WTC11 (cell line): ENCODE measurements at regions not wholly inside any gene's neighbourhood (a gene's known extent, or its start where the extent isn't known, plus 50 kb on each side); places are given as distances from the start of the nearest gene placed in this dataset.

Experiments used
- GRHL2 ChIP-seq: fragments of 250-450 bp; sonication (Bioruptor Pico); IDR thresholded peaks from 2 replicates; pipeline ENCODE4 v1.8.0; 2022; ENCODE audit warnings: mild to moderate bottlenecking, moderate library complexity; ENCODE audit not compliant: insufficient replicate concordance, severe bottlenecking
- NR1H2 ChIP-seq: sonication (generic); formaldehyde crosslinking; IDR thresholded peaks from 2 replicates; pipeline ENCODE4 v1.9.0; 2021; ENCODE audit warnings: mild to moderate bottlenecking, moderate library complexity, missing genetic modification reagents
- SP1 ChIP-seq: sonication (generic); formaldehyde crosslinking; conservative IDR thresholded peaks from 2 replicates; pipeline ENCODE4 v1.8.1; 2022; ENCODE audit warnings: missing genetic modification reagents
- TF ChIP-seq, protein P1 (sequence below): fragments of 200-600 bp; IDR thresholded peaks from 2 replicates; pipeline ENCODE4 v1.8.0; 2022; ENCODE audit warnings: antibody characterized with exemption
- TF ChIP-seq, protein P2 (sequence below): sonication (generic); formaldehyde crosslinking; IDR thresholded peaks from 2 replicates; pipeline ENCODE4 v1.8.0; 2022; ENCODE audit warnings: mild to moderate bottlenecking, missing genetic modification reagents
- TF ChIP-seq, protein P3 (sequence below): sonication (generic); formaldehyde crosslinking; conservative IDR thresholded peaks from 2 replicates; pipeline ENCODE4 v1.8.1; 2023; ENCODE audit warnings: mild to moderate bottlenecking, low read depth, missing genetic modification reagents, moderate library complexity

DNA sequence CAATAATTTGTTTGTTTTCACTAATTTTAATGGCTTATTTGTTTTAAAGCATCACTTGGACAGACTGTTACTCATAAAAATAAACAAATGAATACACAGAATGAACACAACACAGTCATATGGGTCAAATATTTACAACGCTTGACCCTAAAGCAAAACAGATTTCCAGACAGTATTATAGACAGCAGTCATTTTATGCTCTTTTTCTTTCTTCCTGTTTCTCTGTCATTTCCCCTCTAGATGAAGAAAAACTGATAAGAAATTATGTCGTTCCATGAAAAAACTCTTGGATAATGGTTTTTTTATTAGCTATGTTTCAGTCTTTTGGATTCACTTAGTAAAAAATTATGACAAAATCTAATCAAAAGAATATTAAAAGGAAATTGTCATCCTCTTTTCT is 297.3 kb upstream of the NEGR1 start:
- TF ChIP-seq, protein P1, sequence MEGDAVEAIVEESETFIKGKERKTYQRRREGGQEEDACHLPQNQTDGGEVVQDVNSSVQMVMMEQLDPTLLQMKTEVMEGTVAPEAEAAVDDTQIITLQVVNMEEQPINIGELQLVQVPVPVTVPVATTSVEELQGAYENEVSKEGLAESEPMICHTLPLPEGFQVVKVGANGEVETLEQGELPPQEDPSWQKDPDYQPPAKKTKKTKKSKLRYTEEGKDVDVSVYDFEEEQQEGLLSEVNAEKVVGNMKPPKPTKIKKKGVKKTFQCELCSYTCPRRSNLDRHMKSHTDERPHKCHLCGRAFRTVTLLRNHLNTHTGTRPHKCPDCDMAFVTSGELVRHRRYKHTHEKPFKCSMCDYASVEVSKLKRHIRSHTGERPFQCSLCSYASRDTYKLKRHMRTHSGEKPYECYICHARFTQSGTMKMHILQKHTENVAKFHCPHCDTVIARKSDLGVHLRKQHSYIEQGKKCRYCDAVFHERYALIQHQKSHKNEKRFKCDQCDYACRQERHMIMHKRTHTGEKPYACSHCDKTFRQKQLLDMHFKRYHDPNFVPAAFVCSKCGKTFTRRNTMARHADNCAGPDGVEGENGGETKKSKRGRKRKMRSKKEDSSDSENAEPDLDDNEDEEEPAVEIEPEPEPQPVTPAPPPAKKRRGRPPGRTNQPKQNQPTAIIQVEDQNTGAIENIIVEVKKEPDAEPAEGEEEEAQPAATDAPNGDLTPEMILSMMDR, result no peak
- TF ChIP-seq GRHL2 (CRISPR knock-in tag) (no peak), NR1H2 (CRISPR knock-in tag) (no peak), SP1 (no peak)
- TF ChIP-seq, protein P2, sequence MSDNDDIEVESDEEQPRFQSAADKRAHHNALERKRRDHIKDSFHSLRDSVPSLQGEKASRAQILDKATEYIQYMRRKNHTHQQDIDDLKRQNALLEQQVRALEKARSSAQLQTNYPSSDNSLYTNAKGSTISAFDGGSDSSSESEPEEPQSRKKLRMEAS (CRISPR knock-in tag), result no peak
- TF ChIP-seq, protein P3, sequence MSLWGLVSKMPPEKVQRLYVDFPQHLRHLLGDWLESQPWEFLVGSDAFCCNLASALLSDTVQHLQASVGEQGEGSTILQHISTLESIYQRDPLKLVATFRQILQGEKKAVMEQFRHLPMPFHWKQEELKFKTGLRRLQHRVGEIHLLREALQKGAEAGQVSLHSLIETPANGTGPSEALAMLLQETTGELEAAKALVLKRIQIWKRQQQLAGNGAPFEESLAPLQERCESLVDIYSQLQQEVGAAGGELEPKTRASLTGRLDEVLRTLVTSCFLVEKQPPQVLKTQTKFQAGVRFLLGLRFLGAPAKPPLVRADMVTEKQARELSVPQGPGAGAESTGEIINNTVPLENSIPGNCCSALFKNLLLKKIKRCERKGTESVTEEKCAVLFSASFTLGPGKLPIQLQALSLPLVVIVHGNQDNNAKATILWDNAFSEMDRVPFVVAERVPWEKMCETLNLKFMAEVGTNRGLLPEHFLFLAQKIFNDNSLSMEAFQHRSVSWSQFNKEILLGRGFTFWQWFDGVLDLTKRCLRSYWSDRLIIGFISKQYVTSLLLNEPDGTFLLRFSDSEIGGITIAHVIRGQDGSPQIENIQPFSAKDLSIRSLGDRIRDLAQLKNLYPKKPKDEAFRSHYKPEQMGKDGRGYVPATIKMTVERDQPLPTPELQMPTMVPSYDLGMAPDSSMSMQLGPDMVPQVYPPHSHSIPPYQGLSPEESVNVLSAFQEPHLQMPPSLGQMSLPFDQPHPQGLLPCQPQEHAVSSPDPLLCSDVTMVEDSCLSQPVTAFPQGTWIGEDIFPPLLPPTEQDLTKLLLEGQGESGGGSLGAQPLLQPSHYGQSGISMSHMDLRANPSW (CRISPR knock-in tag), result no peak
